Aorta (tissue), 5 donors: ENCODE measurements at regions not wholly inside any gene's neighbourhood (a gene's known extent, or its start where the extent isn't known, plus 50 kb on each side); places are given as distances from the start of the nearest gene placed in this dataset.
A peak's percentile ranks its signal among the peaks of the same experiment; 100 is the strongest.
"Not testable (repeated sequence)": the region's sequence is repeated elsewhere in the genome, so short reads cannot be mapped to it uniquely, and the experiment has no call there.

Experiments
- ATAC-seq: fragments of 200-7000 bp; cut with Tn5 transposase; one replicate; pipeline ENCODE4 v1.9.1; 2022; ENCODE audit warnings: moderate library complexity; ENCODE audit not compliant: low FRiP score
- DNase-seq, 2 donors: peaks; one replicate each; pipeline ENCODE4 v3.0.0-alpha.2; 2020
- H3K27ac ChIP-seq, 2 donors: one replicate each; pipeline ENCODE4 v1.5.1; 2013; ENCODE audit warnings: low read length in 2 of 2, mild to moderate bottlenecking in 2 of 2, moderate library complexity in 2 of 2, control low read depth in 1 of 2, inconsistent platforms in 1 of 2, low read depth in 1 of 2
- H3K27me3 ChIP-seq, 2 donors: one replicate each; pipeline ENCODE4 v1.6.1; 2013; ENCODE audit warnings: control low read depth in 1 of 2, low read length in 1 of 2, mild to moderate bottlenecking in 1 of 2, moderate library complexity in 1 of 2; ENCODE audit not compliant: insufficient read depth in 2 of 2, control insufficient read depth in 1 of 2
- H3K36me3 ChIP-seq, 2 donors: one replicate each; pipeline ENCODE4 v1.6.1; 2013; ENCODE audit warnings: control low read depth in 1 of 2, low read length in 1 of 2, mild to moderate bottlenecking in 1 of 2; ENCODE audit not compliant: insufficient read depth in 2 of 2, control insufficient read depth in 1 of 2
- H3K4me1 ChIP-seq, 2 donors: one replicate each; pipeline ENCODE4 v1.6.1; 2013; ENCODE audit warnings: low read length in 2 of 2, control low read depth in 1 of 2, mild to moderate bottlenecking in 1 of 2, moderate library complexity in 1 of 2; ENCODE audit not compliant: insufficient read depth in 2 of 2, control insufficient read depth in 1 of 2
- H3K4me3 ChIP-seq, 2 donors: one replicate each; pipeline ENCODE4 v1.5.1; 2013; ENCODE audit warnings: low read length in 2 of 2, control low read depth in 1 of 2, mild to moderate bottlenecking in 1 of 2
- H3K9me3 ChIP-seq: one replicate; pipeline ENCODE4 v1.6.1; 2013; ENCODE audit warnings: mild to moderate bottlenecking, low read length; ENCODE audit not compliant: control insufficient read depth
- WGBS, 2 donors: extraction: QIAGEN DNeasy Blood & Tissue Kit; methylation state at CpG; one replicate each; pipeline ENCODE4 v1.1.7; 2013; 5-methylcytosine and 5-hydroxymethylcytosine counted together
- intact Hi-C, 2 donors: fragments of 100-400 bp; cut with DNase I; formaldehyde crosslinking; loops; one replicate each; pipeline versions ENCODE4 v1.14.2 to v1.15.0; 2022
- donor health status: healthy with polysubstance abuse.
- donor health status: Bipolar disorder and iron deficiency.
- donor health status: DM: no; HTN: no; CAD: no.
- donor health status: DM: no; HTN: no; CAD: no.
- donor health status: DM: yes; HTN: yes; CAD: no.

- H3K9me3 ChIP-seq, H3K4me1 ChIP-seq, intact Hi-C loops, H3K4me3 ChIP-seq, H3K27me3 ChIP-seq, H3K27ac ChIP-seq, DNase-seq, ATAC-seq, H3K36me3 ChIP-seq: not testable (repeated sequence)
- no CpG with 5 or more reads among the region's 19 CpGs for WGBS, 2 donors
Observed at GRCh38 chr21:6073993-6074705, 4447.2 kb upstream of the TPTE start.

- H3K27me3 ChIP-seq, H3K9me3 ChIP-seq, H3K4me1 ChIP-seq, H3K27ac ChIP-seq, H3K36me3 ChIP-seq, intact Hi-C loops, H3K4me3 ChIP-seq, DNase-seq, ATAC-seq: not testable (repeated sequence)
- WGBS, 2 donors, result no CpG with 5 or more reads among the region's 17 CpGs
Observed at GRCh38 chr21:6074935-6075334, 4446.4 kb upstream of the TPTE start.

DNA sequence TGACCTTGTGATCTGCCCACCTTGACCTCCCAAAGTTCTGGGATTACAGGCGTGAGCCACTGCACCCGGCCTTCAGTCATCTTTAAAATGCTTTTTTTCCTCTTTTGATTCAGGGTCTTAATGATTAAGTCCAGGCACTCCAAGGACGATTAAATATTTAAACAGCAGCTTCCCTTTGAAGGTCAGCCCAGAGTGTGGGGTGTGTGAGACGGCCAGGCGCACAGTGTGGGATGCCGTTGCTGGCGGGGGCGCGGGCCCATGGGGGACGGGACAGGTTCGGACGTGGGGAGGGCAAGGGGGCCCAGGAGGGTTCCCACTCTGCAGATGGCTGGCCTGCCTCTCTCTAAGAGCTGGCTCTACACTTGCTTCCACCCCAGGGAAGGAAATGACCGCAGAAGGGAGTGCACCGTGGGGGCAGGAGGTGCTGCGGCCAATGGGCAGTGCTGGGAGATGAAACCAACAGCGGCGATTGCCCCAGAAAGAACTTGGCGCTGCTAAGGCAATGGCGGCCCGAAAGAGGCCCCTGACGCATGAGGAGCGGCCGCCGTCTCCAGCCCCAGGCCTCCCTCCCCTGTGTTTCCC, 4445.7 kb upstream of the TPTE start:
- ATAC-seq, H3K27ac ChIP-seq, intact Hi-C loops, DNase-seq, H3K9me3 ChIP-seq, H3K27me3 ChIP-seq, H3K4me1 ChIP-seq, H3K36me3 ChIP-seq, H3K4me3 ChIP-seq: not testable (repeated sequence)
- WGBS, 2 donors, result no CpG with 5 or more reads among the region's 24 CpGs

GRCh38 chr21:6077358-6077757, 4444.0 kb upstream of the TPTE start:
- H3K4me3 ChIP-seq, H3K9me3 ChIP-seq, H3K36me3 ChIP-seq, H3K27me3 ChIP-seq, DNase-seq, H3K4me1 ChIP-seq, ATAC-seq, intact Hi-C loops, H3K27ac ChIP-seq: not testable (repeated sequence)
- WGBS, 2 donors, result no CpG with 5 or more reads among the region's 12 CpGs

GRCh38 chr21:6078902-6079301, 4442.5 kb upstream of the TPTE start:
- H3K36me3 ChIP-seq, H3K27ac ChIP-seq, H3K4me3 ChIP-seq, intact Hi-C loops, H3K4me1 ChIP-seq, H3K27me3 ChIP-seq, ATAC-seq, H3K9me3 ChIP-seq: not testable (repeated sequence)
- whole genome bisulfite sequencing, 2 donors, result 91% methylated on average over 8 of the region's 12 CpGs; no CpG with 5 or more reads in 1 of the 2 donors
- peak in 1 of 2 donors; percentile 24 for DNase-seq

DNA sequence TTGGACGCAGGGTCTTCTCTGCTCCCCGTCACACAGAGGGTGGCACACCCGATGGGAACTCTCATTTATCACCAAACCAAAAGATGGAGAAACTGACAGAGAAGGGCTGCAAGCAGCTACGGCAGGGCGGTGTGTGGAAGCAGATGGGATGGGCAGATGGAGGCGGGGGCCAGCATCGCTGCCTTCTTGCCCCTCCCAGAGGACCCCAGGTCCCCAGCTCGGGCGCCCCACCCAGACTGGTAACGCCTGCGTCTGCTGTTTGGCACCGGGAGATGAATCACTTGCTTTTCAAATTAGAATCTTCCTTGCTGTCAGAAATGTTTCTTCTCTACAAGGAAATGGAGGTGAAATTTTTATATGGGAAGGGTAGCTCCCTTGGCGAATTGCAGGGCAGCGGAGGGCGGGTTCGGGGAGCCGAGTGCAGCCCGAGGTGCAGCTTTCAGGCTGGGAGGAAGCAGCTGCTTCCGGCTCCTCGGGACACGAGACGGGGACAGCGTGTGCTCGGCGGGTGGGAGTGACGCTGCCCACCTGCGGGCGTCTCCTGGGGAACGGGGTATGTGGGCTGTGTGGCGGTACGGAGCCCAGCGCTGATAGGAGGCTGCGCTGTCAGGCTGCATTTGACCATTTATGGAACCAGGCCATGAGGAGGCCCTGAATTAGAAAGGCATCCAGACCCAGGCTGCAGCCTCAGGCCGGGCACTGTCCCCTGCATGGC, 4440.3 kb upstream of the TPTE start:
- intact Hi-C loops, H3K36me3 ChIP-seq, H3K9me3 ChIP-seq, H3K27me3 ChIP-seq, H3K4me3 ChIP-seq, H3K4me1 ChIP-seq, DNase-seq, H3K27ac ChIP-seq: not testable (repeated sequence)
- WGBS, 2 donors, result no CpG with 5 or more reads among the region's 34 CpGs
- peak; percentile 46 for ATAC-seq

- H3K27me3 ChIP-seq, DNase-seq, H3K4me3 ChIP-seq, H3K36me3 ChIP-seq, ATAC-seq, H3K27ac ChIP-seq, H3K9me3 ChIP-seq, H3K4me1 ChIP-seq, intact Hi-C loops: not testable (repeated sequence)
- no CpG with 5 or more reads among the region's 12 CpGs for WGBS, 2 donors
Observed at GRCh38 chr21:6082166-6082565, 4439.2 kb upstream of the TPTE start.

DNA sequence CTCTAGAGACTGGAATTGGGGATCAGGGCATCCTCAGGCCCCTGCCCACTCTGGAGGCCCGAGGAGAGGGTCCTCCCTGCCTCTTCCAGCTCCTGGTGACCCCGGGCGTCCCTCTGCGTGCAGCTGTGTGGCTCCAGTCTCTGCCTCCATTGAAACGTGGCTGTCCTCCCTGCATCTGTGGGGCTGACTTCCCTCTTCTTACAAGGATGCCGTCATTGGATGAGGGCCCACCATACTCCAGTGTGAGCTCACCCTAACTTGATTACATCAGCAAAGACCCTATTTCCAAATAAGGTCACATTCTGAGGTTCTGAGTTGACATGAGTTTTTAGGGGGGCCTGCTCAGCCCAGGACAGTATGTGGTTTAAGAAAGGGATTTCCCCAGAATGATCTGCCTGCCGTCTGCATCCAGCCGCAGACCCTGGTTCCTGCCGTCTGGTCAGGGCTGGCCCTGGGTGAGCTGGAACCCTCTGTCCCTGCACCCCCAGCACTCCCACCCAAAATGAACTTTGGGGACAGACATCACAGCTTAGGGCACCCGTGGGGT, 4437.7 kb upstream of the TPTE start:
- whole genome bisulfite sequencing, 2 donors, result no CpG with 5 or more reads among the region's 10 CpGs

More for the DNA sequence above, 4437.7 kb upstream of the TPTE start:
- intact Hi-C loops, DNase-seq, H3K36me3 ChIP-seq, ATAC-seq, H3K27ac ChIP-seq, H3K9me3 ChIP-seq, H3K4me1 ChIP-seq, H3K27me3 ChIP-seq, H3K4me3 ChIP-seq: not testable (repeated sequence)
